ENCODE measurements at regions not wholly inside any gene's neighbourhood (a gene's known extent, or its start where the extent isn't known, plus 50 kb on each side); places are given as distances from the start of the nearest gene placed in this dataset.

DNA sequence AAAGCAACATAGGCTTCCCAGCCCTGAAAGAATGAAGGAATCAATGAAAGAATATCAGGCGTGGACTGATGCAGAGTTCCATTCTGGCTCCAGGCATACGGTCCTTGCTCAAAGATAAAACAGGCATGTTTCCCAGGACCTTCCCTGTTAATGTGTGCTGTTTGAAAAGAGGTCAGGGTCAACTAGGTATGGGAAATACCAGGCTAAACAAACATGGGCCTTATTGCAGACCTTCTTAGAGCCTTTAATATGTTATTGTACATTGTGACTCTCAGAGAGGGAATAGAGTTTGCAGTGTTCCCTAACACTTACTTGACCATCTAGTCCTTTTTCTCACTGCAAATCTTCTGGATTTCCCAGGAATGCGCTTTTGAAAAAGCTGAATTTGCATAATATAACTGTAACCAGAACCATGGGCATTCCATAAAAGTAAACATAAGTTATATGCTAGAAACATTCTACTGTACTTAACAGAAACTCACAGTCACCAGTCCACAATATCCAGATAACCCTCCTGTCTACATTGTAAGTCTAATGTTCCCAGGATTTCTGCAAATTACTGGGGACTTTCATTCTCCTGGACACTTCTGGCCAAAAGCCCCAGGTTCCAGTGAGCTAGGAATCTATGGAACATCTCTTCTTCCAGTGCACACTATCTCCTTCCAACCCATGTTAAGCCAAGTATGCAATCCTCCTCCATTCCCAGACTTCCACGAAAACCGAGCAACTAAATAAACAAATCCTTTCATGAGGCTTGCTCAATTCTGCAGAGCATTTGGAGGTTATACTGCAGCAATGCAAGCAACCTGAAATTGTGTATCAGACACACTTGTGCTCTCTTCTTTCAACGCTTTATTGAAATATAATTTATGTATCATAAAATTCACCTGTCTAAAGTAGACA lies 486.6 kb downstream of the SETD4 start:
- TF ChIP-seq, protein P1, sequence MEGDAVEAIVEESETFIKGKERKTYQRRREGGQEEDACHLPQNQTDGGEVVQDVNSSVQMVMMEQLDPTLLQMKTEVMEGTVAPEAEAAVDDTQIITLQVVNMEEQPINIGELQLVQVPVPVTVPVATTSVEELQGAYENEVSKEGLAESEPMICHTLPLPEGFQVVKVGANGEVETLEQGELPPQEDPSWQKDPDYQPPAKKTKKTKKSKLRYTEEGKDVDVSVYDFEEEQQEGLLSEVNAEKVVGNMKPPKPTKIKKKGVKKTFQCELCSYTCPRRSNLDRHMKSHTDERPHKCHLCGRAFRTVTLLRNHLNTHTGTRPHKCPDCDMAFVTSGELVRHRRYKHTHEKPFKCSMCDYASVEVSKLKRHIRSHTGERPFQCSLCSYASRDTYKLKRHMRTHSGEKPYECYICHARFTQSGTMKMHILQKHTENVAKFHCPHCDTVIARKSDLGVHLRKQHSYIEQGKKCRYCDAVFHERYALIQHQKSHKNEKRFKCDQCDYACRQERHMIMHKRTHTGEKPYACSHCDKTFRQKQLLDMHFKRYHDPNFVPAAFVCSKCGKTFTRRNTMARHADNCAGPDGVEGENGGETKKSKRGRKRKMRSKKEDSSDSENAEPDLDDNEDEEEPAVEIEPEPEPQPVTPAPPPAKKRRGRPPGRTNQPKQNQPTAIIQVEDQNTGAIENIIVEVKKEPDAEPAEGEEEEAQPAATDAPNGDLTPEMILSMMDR (IDR thresholded peaks at IDR 0.05) = no peak
- no peak for TF ChIP-seq POLR2A (IDR thresholded peaks at IDR 0.05)

Data from heart left ventricle (tissue), 13 donors.